Thymus (tissue), 11 donors: ENCODE measurements at regions not wholly inside any gene's neighbourhood (a gene's known extent, or its start where the extent isn't known, plus 50 kb on each side); places are given as distances from the start of the nearest gene placed in this dataset.
"Not testable (repeated sequence)": the region's sequence is repeated elsewhere in the genome, so short reads cannot be mapped to it uniquely, and the experiment has no call there.

Experiments
- DNase-seq, 9 donors: peaks; one replicate each; pipeline ENCODE4 v3.0.0-alpha.2; 2013; ENCODE audit warnings: low spot score in 9 of 9, low read depth in 6 of 9, missing footprints in 1 of 9
- H3K27ac ChIP-seq, 2 donors: one replicate each; pipeline ENCODE4 v1.5.1; 2013; ENCODE audit warnings: control low read depth in 1 of 2, low read depth in 1 of 2, low read length in 1 of 2, mild to moderate bottlenecking in 1 of 2, moderate library complexity in 1 of 2
- H3K27me3 ChIP-seq, 2 donors: one replicate each; pipeline ENCODE4 v1.5.1; 2013; ENCODE audit warnings: low read length in 1 of 2; ENCODE audit not compliant: control insufficient read depth in 2 of 2, insufficient read depth in 1 of 2
- H3K36me3 ChIP-seq, 2 donors: one replicate each; pipeline ENCODE4 v1.5.1; 2013; ENCODE audit warnings: low read length in 1 of 2, mild to moderate bottlenecking in 1 of 2, moderate library complexity in 1 of 2; ENCODE audit not compliant: control insufficient read depth in 2 of 2, insufficient read depth in 2 of 2
- H3K4me1 ChIP-seq, 2 donors: one replicate each; pipeline ENCODE4 v1.5.1; 2013; ENCODE audit warnings: low read length in 2 of 2; ENCODE audit not compliant: control insufficient read depth in 2 of 2, insufficient read depth in 2 of 2
- H3K4me3 ChIP-seq, 2 donors: one replicate each; pipeline ENCODE4 v1.5.1; 2013; ENCODE audit warnings: low read length in 2 of 2, control low read depth in 1 of 2, mild to moderate bottlenecking in 1 of 2
- H3K9me3 ChIP-seq, 2 donors: one replicate each; pipeline ENCODE4 v1.5.1; 2013; ENCODE audit warnings: low read length in 1 of 2, mild to moderate bottlenecking in 1 of 2; ENCODE audit not compliant: control insufficient read depth in 2 of 2, insufficient read depth in 1 of 2
- WGBS: extraction: QIAGEN DNeasy Blood & Tissue Kit; methylation state at CpG from one replicate; pipeline ENCODE4 v1.1.7; 2013; 5-methylcytosine and 5-hydroxymethylcytosine counted together
- donor health status: healthy.

GRCh38 chr2:67576226-67576625 lies 179.1 kb downstream of the ETAA1 start:
- Histone ChIP-seq H3K36me3 (no peaks in the 10 kb centered on the region), H3K4me3 (no peak overlapping the region), H3K4me1 (no peaks in the 10 kb centered on the region), H3K27ac (no peak overlapping the region), H3K9me3 (no peaks in the 10 kb centered on the region), H3K27me3 (no peaks in the 10 kb centered on the region)
- WGBS = 82% methylated on average over 2 of the region's 2 CpGs
- DNase-seq = no peak

- Histone ChIP-seq H3K9me3 (peaks cover 0 to 6% of the 10 kb centered on the region in 2 donors), H3K27me3 (no peaks in the 10 kb centered on the region), H3K4me3 (no peak overlapping the region), H3K27ac (no peak overlapping the region), H3K36me3 (no peaks in the 10 kb centered on the region), H3K4me1 (no peaks in the 10 kb centered on the region)
- no peak for DNase-seq
- WGBS = 97% methylated on average over 4 of the region's 4 CpGs
Observed at GRCh38 chr2:67576991-67577390, 179.9 kb downstream of the ETAA1 start.

DNA sequence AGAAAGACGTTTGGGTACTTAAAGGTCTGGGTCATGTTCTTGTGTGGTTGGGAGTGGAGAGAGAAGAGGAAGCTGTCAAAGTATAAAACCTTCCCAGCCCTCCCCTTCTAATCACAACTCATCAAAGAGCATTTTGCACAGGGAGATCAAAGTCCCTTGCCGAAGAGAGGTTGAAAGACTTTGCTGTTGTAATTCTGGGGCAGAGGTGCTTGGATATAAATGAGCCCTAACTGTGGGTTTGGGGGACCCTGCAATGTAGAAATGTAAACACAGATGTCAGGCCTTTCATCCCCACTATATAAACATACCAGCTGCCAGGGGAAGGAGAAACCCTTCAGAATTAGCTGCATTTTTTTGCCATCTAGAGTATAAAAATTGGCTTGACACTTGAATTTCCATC lies 182.1 kb downstream of the ETAA1 start:
- Histone ChIP-seq H3K27me3 (no peaks in the 10 kb centered on the region), H3K36me3 (no peaks in the 10 kb centered on the region), H3K4me1 (no peaks in the 10 kb centered on the region), H3K4me3 (no peak overlapping the region), H3K9me3 (peaks cover 0 to 9% of the 10 kb centered on the region in 2 donors), H3K27ac (no peak overlapping the region)
- WGBS = 25% methylated on average over 2 of the region's 2 CpGs
- no peak for DNase-seq

DNA sequence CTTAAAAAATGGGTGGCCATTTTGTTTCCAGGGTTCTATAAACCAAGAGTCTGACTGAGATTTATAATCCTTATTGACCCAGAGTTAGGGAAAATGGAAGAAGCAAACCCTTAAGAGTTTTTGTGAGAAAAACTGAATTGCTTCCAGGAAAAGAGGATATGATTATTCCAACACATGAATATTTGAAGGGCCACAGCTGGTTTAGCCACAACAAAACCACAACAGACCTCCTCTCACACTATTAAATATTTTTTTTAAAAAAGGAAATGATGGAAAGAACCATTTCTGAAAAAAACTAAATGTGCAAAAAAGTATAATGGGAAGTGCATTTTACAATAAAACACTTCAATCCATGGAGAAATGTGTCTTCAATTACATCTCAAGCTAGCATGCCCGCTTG lies 182.7 kb downstream of the ETAA1 start:
- WGBS = 62% methylated on average over 1 of the region's 1 CpG
- H3K27me3 ChIP-seq = no peaks in the 10 kb centered on the region
- no peak for DNase-seq
- no peaks in the 10 kb centered on the region for H3K4me1 ChIP-seq
- no peak overlapping the region for H3K27ac ChIP-seq
- H3K9me3 ChIP-seq = peaks cover 0 to 9% of the 10 kb centered on the region in 2 donors
- no peak overlapping the region for H3K4me3 ChIP-seq
- H3K36me3 ChIP-seq = no peaks in the 10 kb centered on the region

DNA sequence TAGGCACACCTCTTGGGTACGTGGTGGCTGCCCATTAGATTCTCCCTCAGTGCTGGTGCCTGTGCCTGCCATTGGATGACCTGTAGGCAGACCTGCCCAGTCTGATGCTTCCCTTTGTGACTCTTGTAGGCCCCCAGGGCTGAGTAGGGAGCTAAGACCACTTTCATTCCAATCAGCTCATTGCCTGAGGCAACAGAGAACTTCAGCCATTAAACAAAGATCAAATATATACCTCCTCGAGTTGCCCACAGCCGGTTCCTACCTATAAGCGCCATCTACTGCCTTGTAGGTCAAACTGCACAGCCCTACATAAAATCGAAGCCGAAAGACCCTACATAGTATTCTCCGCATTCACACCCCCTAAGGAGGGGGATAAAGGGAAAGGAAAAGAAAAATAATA lies 184.6 kb downstream of the ETAA1 start:
- Histone ChIP-seq H3K36me3 (no peaks in the 10 kb centered on the region), H3K27me3 (no peaks in the 10 kb centered on the region), H3K9me3 (peaks cover 0 to 9% of the 10 kb centered on the region in 2 donors), H3K27ac (no peak overlapping the region), H3K4me3 (no peak overlapping the region), H3K4me1 (no peaks in the 10 kb centered on the region)
- DNase-seq = no peak
- WGBS = 86% methylated on average over 7 of the region's 7 CpGs

GRCh38 chr2:67583185-67583584 lies 186.1 kb downstream of the ETAA1 start:
- no peak overlapping the region for H3K27ac ChIP-seq
- no peak for DNase-seq
- no peak overlapping the region for H3K4me3 ChIP-seq
- 98% methylated on average over 2 of the region's 2 CpGs for WGBS
- H3K4me1 ChIP-seq = no peaks in the 10 kb centered on the region
- no peaks in the 10 kb centered on the region for H3K27me3 ChIP-seq
- H3K9me3 ChIP-seq = peaks cover 0 to 9% of the 10 kb centered on the region in 2 donors
- H3K36me3 ChIP-seq = no peaks in the 10 kb centered on the region

- Histone ChIP-seq H3K36me3 (no peaks in the 10 kb centered on the region), H3K27me3 (no peaks in the 10 kb centered on the region), H3K9me3 (peaks cover 0 to 16% of the 10 kb centered on the region in 2 donors), H3K4me1 (no peaks in the 10 kb centered on the region), H3K4me3 (no peak overlapping the region), H3K27ac (no peak overlapping the region)
- DNase-seq = no peak
Observed at GRCh38 chr2:67585400-67585799, 188.3 kb downstream of the ETAA1 start.

- H3K4me1 ChIP-seq, H3K27ac ChIP-seq, H3K36me3 ChIP-seq, DNase-seq, H3K27me3 ChIP-seq, H3K9me3 ChIP-seq, H3K4me3 ChIP-seq: not testable (repeated sequence)
- 91% methylated on average over 6 of the region's 6 CpGs for WGBS
Observed at GRCh38 chr2:67589121-67589520, 192.0 kb downstream of the ETAA1 start.

DNA sequence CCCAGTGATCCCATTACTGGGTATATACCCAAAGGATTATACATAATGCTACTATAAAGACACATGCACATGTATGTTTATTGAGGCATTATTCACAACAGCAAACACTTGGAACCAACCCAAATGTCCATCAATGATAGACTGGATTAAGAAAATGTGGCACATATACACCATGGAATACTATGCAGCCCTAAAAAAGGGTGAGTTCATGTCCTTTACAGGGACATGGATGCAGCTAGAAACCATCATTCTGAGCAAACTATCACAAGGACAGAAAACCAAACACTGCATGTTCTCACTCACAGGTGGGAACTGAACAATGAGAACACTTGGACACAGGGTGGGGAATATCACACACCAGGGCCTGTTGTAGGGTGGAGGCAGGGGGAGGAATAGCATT lies 197.4 kb downstream of the ETAA1 start:
- not testable (repeated sequence) for H3K4me1 ChIP-seq, H3K27ac ChIP-seq, H3K9me3 ChIP-seq, H3K4me3 ChIP-seq, H3K27me3 ChIP-seq, H3K36me3 ChIP-seq, DNase-seq

DNA sequence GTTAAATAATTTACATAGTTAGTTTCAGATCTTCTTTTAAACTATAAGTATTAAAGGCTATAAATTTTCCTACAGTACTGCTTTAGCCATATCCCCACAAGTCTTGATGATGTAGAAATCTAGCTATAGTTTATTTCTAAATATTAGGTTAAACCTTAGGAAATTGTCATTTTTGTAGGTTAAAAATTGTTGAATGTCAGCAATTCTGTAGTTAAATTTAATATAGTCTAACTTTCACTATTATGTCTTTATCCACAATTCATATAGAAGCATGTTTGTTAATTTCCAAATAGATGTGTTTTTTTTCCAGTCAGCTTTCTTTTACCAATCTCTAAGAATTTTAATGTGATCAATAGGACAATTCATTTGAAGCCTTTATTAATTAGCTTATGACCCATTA lies 199.7 kb downstream of the ETAA1 start:
- Histone ChIP-seq H3K4me1 (no peaks in the 10 kb centered on the region), H3K27me3 (no peaks in the 10 kb centered on the region), H3K4me3 (no peak overlapping the region), H3K27ac (no peak overlapping the region), H3K36me3 (no peaks in the 10 kb centered on the region), H3K9me3 (no peaks in the 10 kb centered on the region)
- no peak for DNase-seq
